CD4-positive, alpha-beta T cell treated with Interleukin-15 for 1 hour (primary cell): ENCODE measurements at regions not wholly inside any gene's neighbourhood (a gene's known extent, or its start where the extent isn't known, plus 50 kb on each side); places are given as distances from the start of the nearest gene placed in this dataset.
"Not testable (repeated sequence)": the region's sequence is repeated elsewhere in the genome, so short reads cannot be mapped to it uniquely, and the experiment has no call there.

Source experiments
- DNase-seq: peaks from one replicate; pipeline ENCODE4 v3.0.0-alpha.2; 2020

DNA sequence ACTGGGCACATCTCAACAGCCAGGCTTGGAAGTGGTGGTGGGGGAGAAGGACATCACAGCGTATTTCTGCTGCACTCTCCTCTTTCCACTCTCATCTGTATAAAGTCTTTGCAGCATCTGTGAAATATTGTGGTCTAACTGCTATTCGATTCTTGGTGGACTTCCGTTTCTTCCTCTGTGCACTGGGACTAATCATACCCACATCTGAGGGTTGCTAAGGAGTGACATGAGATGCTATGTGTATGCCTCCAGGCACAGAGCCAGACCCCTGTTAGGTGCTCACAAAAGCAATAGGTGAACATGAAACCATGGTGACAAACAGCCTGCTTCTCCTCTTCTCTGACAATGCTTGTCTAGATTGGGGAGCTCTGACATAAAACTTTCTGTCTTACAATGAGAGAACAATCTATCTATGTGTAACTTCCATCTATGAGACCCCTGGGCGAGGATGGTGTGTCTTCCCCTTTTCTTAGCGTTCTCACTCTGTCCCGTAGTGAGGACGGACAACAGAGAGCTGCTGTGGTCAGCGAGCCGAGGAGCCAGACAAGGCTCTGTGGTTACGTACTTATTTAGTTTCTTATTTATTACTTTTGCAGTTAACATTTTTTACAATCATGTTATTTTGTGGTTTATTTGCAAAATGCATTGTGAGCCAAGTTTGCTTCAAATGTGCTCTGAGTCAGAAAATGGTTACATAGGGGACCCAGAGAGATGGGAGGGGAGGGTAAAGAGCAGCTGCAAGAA is 196.7 kb upstream of the TPRG1 start:
- no peak for DNase-seq

DNA sequence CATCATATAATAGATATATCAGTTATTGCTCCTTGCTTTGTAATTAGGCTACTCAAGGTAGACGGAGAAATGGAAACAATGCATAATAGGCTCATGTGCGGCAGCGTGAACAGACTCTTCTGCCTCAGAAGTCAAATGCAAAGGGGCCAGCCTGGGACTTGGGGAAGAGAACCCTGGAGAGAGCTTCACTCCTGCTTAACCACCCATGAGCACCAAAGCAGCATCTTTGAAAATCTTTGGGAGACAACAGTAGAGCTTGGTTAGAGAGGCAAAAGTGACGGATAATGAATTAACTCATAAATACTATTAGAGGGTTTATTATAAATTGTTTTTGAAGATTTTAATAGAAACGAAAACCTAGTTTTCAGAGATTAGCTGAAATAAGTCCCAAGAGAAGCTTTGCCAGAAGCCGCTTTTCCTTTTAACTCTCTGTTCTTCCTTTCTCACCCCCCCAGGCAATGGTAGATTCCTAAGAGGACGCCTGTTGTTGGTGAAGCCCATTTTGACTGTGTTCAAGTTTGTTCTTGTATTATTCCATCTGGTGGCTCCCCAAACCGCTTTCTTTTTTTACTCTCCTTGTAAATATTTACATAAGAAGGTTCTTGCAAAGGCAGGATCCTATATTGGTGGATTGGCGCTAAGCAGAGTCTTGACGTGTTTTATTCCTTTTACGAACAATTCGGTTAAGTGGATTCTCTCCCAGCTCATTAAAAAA is 196.0 kb upstream of the TPRG1 start:
- no peak for DNase-seq

- DNase-seq: no peak
These were observed 195.4 kb upstream of the TPRG1 start for GRCh38 chr3:188976407-188976806.

DNA sequence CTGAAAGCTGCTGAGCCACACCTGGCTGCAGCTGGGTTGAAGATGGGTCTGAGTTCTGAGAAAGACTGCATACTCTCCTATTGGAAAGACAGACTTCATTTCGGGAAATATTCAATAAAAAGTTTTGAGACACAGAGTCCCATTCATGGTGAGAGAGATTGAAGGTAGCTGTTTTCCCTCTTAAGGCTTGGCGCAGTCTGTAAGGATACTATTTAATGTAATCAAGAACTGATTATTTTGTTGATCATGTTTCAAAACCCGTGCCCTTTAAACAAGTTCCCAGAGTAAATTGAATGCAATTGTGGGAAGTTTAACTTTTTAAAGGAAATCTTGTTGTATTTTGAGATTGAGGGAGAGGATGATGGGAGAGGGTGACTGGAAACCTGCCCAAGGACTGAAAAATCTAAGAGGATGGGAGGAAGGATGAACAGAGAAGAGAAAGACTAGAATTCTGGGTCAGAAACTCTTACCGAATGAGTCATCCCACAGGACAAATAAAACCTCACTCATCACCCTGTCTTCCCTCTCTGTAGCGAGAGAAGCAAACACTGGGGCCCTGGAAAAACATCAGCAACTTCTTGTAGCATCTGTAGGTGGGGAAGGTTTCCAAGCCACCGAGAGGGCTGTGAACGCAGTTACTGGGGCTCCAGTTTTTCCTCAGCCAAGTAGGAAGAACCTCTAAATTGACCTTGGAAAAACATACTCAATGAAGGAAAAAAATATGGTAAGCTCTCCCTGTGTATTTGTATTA is 193.2 kb upstream of the TPRG1 start:
- DNase-seq: no peak

DNA sequence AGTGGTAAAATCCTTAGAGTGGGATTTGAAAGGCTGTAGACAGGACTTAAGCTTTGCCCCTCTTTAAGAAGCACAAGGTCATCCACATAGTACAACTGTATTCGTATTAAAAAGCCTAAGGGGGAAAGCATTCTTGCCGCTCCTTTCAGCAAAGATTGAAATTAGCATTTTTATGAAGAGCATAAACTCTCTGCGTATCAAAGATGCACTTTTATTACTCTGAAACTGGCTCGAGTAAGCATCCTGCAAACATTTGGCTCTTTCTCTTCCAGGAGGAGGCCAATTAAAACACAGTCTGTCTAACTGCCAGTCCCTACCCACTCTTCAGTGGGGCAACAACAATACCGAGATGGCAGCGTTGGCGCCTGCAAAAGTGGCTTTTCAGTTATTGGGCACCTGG is 192.5 kb upstream of the TPRG1 start:
- no peak for DNase-seq

DNA sequence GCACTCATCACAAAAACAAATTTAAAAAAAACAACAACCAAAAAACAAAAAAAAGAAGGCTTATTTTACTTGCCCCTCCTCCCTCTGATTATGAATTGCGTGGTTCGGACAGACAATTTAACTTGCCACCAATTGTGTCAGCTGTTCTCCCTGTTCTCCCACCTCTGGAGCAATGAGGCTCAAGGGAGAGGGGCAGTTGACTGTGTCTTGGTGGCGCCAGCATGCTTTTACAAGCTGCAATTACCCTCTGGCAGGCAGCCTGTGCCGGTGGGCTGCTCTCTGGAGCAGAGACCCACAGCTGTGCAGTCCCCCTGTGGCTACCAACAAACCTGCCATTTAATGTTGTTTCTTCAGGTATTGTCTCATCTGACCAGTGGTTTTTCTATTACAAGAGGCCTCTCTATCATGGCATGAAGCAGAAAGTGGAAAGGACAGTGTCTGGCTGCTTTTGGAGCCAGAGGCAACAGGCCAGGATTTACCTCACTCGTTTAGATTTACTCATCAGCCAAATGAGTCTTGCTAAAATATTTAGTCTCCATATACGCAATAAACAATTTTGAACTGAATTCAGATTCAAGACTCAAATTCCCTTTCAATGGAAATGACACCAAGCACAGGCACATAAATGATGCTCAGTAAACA is 192.0 kb upstream of the TPRG1 start:
- DNase-seq: no peak

DNA sequence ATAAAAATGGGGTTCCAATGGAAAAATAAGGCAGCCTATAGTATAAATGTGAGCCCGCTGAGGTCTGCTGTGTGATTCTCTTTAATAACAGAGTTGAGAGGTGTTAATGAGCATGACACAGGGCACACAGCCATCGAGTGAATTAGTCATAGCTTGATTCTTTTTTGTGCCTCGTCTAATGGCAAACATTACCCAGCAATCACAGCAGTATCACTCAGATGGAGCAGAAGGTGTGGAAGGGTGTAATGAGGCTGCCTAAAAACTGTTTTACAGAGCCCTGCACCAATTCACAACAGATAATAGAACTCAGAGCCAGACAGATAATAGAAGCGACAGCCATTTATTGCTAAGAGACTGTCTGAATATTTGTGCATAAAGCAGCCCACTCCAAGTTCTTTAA is 178.6 kb upstream of the TPRG1 start:
- DNase-seq: no peak

DNA sequence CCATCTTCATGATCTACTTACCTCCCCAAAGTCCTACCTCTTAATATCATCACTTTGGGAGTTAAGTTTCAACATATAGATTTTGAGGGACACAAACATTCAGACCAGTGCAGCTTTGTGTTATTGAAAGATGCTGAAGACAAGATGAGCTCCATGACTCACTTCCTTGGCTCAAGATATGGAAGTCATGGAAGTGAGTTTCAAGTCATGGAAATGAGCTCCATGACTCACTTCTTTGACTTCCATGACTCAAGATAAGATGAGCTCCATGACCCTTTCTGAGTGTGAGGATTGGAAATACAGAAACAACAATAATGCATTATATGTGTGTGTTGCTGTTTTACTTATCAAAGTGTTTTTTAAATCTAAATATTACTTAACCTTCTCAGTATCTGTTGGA is 170.2 kb upstream of the TPRG1 start:
- no peak for DNase-seq

GRCh38 chr3:189003410-189003809 is 168.4 kb upstream of the TPRG1 start:
- no peak for DNase-seq

- no peak for DNase-seq
These were observed 158.4 kb upstream of the TPRG1 start for GRCh38 chr3:189013224-189013888.

DNA sequence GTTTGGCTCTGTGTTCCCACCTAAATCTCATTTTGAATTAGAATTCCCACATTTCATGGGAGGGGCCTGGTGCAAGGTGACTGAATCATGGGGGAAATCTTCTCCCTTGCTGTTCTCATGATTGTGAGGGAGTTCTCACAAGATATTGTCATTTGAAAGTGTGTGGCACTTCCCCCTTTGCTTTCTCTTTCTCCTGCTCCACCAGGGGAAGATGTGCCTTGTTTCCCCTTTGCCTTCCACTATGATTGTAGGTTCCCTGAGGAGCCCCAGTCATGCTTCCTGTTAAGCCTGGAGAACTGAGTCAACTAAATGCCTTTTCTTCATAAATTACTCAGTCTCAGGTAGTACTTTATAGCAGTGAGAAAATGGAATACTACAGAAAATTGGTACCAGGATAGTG is 157.2 kb upstream of the TPRG1 start:
- no peak for DNase-seq

GRCh38 chr3:189022576-189023466 is 148.9 kb upstream of the TPRG1 start:
- DNase-seq: not testable (repeated sequence)

DNA sequence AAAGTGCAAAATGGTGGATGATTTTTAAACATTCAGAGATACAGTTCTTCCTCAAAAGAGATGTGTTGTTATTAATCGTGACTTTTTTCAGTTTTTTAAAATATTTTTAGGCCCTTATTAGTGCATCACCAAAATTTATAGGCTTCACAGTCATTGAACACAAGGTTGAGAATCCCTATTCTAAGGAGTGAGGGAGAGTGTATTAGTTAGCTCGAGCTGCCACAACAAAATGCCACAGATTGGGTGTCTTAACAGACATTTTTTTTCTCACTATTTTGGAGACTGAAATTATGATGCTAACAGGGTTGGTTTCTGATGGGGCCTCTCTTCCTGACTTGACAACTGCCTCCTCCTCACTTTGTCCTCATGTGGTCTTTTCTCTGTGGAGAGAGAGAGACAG is 145.9 kb upstream of the TPRG1 start:
- no peak for DNase-seq

GRCh38 chr3:189027626-189028155 is 144.1 kb upstream of the TPRG1 start:
- DNase-seq: no peak

GRCh38 chr3:189038773-189039745 is 132.7 kb upstream of the TPRG1 start:
- DNase-seq: no peak

GRCh38 chr3:189040656-189041335 is 131.0 kb upstream of the TPRG1 start:
- no peak for DNase-seq

DNA sequence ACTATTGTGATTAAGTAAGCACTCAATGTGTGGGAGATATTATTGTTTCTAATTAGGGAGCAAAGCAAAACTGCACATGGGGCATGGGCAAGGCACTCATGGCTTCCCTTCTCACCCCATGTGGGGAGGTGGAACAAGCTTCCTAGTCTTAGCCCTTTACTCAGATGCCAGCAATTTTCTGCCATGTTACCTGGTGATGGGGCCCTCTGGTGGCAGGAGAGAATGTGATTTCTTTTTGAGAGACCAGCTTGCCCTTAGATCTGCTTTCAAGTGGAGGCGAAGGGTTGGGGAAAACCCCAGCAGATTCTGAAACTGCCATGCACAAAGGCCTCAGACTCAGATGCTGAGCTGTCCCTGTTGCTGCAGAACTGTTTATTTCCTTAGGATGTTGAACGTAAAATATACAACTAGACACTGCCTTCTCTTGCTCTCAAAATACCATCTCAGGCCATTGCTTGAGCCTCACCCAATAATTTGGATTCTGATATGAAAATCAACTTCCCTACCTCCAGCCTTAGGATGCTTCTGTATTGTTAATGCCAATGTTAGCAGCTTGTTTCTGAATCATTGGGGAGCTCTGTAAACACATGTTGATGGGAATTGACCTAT is 130.2 kb upstream of the TPRG1 start:
- peak; percentile 64 for DNase-seq

DNA sequence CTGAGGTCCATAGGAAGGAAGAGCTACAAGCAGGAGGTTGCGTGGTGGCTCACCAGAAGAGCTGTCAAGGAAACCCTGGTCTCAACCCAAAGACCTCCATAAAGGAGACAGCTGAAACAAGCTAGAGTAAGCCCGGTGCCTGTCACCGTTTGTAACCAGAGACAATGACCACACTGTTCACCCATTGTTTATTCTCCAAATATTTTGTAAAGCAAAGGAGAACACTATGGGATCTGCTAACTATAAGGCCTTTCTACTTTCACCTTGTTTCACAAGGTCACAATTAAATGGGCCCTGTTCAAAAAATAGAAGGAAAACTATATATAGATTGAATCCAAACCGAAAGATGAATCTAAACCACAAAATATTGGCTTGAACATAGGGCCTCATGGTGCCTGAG is 128.9 kb upstream of the TPRG1 start:
- no peak for DNase-seq
